Esophagus squamous epithelium (tissue), 4 donors: ENCODE measurements at regions not wholly inside any gene's neighbourhood (a gene's known extent, or its start where the extent isn't known, plus 50 kb on each side); places are given as distances from the start of the nearest gene placed in this dataset.

Source experiments
- CTCF ChIP-seq, 6 experiments: fragments of 450-650 bp in 4 of 6; fragments of 200-600 bp in 2 of 6; sonication (generic) in 2 of 6; IDR thresholded peaks; one replicate each; pipeline ENCODE4 v1.5.1; 2016 to 2019; ENCODE audit warnings: antibody characterized with exemption in 6 of 6, mild to moderate bottlenecking in 4 of 6, moderate library complexity in 4 of 6
- POLR2A ChIP-seq, 4 donors: fragments of 450-650 bp; IDR thresholded peaks; one replicate each; pipeline ENCODE4 v1.6.1; 2017; ENCODE audit warnings: antibody characterized with exemption in 4 of 4, mild to moderate bottlenecking in 4 of 4, moderate library complexity in 3 of 4

GRCh38 chr5:105940181-105940580 is 1730.6 kb downstream of the EFNA5 start:
- TF ChIP-seq POLR2A (IDR thresholded peaks at IDR 0.05) (no peak), CTCF (IDR thresholded peaks at IDR 0.05) (no peak)
